ENCODE measurements at regions not wholly inside any gene's neighbourhood (a gene's known extent, or its start where the extent isn't known, plus 50 kb on each side); places are given as distances from the start of the nearest gene placed in this dataset.

GRCh38 chr12:124460771-124461170, 106.6 kb downstream of the NCOR2 start:
- peak; percentile 58 for DNase-seq
- H3K4me1 ChIP-seq: peaks cover 23 to 72% (median 60%) of the 10 kb centered on the region in 6 donors
- intact Hi-C loops (cut with DNase I; ENCODE audit: low total_unique reads): no loop called here
- H3K4me3 ChIP-seq: no peak overlapping the region
- peaks cover 0 to 84% (median 23%) of the 10 kb centered on the region in 6 donors for H3K36me3 ChIP-seq
- WGBS, 5 donors: 80 to 88% (median 86%) methylated on average over 6 to 9 of the region's 9 CpGs
- H3K27ac ChIP-seq: no peak overlapping the region
- H3K27me3 ChIP-seq (replicated peaks in 1 of 7): no peaks in the 10 kb centered on the region
- TF ChIP-seq CTCF (IDR thresholded peaks at IDR 0.05 in 8 of 11, conservative IDR thresholded peaks at IDR 0.05 in 3 of 11): no peak
- no peak for TF ChIP-seq POLR2A (IDR thresholded peaks at IDR 0.05)
- no peak for TF ChIP-seq POLR2AphosphoS5 (IDR thresholded peaks at IDR 0.05)
- H3K9me3 ChIP-seq: peaks cover 0 to 5% (median 2%) of the 10 kb centered on the region in 8 donors

GRCh38 chr12:124459852-124460645, 107.4 kb downstream of the NCOR2 start:
- DNase-seq: peak; percentile 76
- peaks cover 0 to 84% (median 18%) of the 10 kb centered on the region in 6 donors for H3K36me3 ChIP-seq
- intact Hi-C loops (cut with DNase I; ENCODE audit: low total_unique reads): no loop called here
- H3K4me1 ChIP-seq: peaks cover 27 to 72% (median 61%) of the 10 kb centered on the region in 6 donors
- H3K9me3 ChIP-seq: peaks cover 0 to 5% (median 2%) of the 10 kb centered on the region in 8 donors
- 84 to 93% (median 88%) methylated on average over 18 of the region's 18 CpGs for WGBS, 5 donors
- no peak for TF ChIP-seq CTCF (IDR thresholded peaks at IDR 0.05 in 8 of 11, conservative IDR thresholded peaks at IDR 0.05 in 3 of 11)
- TF ChIP-seq POLR2AphosphoS5 (IDR thresholded peaks at IDR 0.05): peak in 2 of 3 donors; percentile 15 to 26
- no peak for TF ChIP-seq POLR2A (IDR thresholded peaks at IDR 0.05)
- H3K27ac ChIP-seq: peak overlapping the region in 1 of 8 donors; percentile 7
- H3K27me3 ChIP-seq (replicated peaks in 1 of 7): no peaks in the 10 kb centered on the region
- no peak overlapping the region for H3K4me3 ChIP-seq

- H3K4me1 ChIP-seq: peaks cover 34 to 72% (median 61%) of the 10 kb centered on the region in 6 donors
- TF ChIP-seq CTCF (IDR thresholded peaks at IDR 0.05 in 8 of 11, conservative IDR thresholded peaks at IDR 0.05 in 3 of 11) (no peak), POLR2A (IDR thresholded peaks at IDR 0.05) (no peak), POLR2AphosphoS5 (IDR thresholded peaks at IDR 0.05) (no peak)
- H3K9me3 ChIP-seq: no peaks in the 10 kb centered on the region
- WGBS, 5 donors: 88 to 96% (median 95%) methylated on average over 11 to 12 of the region's 12 CpGs
- no peak overlapping the region for H3K4me3 ChIP-seq
- H3K27me3 ChIP-seq (replicated peaks in 1 of 7): no peaks in the 10 kb centered on the region
- peak overlapping the region in 1 of 8 donors; percentile 88 for H3K27ac ChIP-seq
- intact Hi-C loops (cut with DNase I; ENCODE audit: low total_unique reads): no loop called here
- DNase-seq: peak; percentile 66
- H3K36me3 ChIP-seq: peaks cover 0 to 76% (median 12%) of the 10 kb centered on the region in 6 donors
Observed at GRCh38 chr12:124458992-124459851, 108.2 kb downstream of the NCOR2 start.
